GM19468 (cell line): ENCODE measurements at regions not wholly inside any gene's neighbourhood (a gene's known extent, or its start where the extent isn't known, plus 50 kb on each side); places are given as distances from the start of the nearest gene placed in this dataset.
"Not testable (repeated sequence)": the region's sequence is repeated elsewhere in the genome, so short reads cannot be mapped to it uniquely, and the experiment has no call there.

ENCODE experiments used
- ATAC-seq: cut with Tn5 transposase; IDR thresholded peaks from one replicate; pipeline ENCODE4 v1.9.1; 2021; ENCODE audit warnings: mild to moderate bottlenecking, moderate library complexity, moderate number of reproducible peaks; ENCODE audit not compliant: unreplicated experiment; ENCODE audit errors: extremely low read depth

GRCh38 chr13:110012102-110012739 is 225.8 kb upstream of the IRS2 start:
- ATAC-seq, result no peak

DNA sequence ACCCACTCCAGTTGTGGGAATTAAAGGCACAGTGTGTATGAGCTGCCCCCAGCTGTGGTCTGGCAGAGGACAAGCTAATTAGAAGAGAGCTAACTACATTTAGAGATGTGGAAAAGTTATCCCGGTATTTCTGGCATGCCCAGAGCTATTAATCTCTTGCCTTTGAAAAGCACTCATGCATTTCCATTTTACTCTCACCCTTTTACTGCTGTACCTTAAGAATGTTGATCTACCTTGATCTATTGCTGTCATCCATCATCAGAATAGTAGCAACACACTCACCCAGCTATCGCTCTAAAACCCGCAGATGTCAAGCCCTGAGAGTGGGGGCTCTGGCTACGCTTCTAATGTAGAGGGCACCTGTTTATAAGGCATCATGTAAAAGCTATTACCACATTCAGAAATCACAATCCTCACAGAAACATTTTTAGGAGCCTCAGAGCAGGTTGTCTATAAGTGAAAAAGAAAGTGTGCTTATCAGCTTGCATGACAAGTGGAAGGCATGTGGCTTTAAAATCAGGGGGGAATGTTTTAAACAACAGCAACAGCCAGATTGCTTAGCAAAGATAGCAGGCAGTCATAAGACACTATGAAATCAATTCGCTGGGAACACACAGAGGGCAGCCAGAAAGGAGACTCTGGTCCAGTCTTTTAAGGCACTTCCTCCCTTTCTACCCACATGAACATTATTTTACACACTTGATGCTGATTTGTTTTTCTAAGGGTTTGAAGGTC is 224.2 kb upstream of the IRS2 start:
- no peak for ATAC-seq

DNA sequence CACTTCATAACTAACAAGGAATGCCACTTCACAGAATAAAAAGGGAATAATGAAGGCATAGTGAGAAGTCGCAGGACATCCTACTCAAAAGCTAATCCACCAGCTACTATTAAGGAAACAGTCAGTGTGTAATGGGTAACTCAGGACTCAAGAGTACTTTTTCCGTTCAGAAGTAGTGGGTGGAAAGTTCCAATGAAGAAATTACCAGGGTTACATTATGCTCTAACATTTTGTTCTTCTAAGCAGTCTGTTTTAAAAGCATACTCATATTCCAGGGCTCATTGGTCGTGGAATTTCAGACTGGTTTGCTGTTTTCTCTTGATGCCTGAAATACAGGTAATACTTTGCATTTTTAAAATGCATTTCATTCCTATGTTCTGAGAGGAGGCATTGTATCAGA is 222.4 kb upstream of the IRS2 start:
- no peak for ATAC-seq

DNA sequence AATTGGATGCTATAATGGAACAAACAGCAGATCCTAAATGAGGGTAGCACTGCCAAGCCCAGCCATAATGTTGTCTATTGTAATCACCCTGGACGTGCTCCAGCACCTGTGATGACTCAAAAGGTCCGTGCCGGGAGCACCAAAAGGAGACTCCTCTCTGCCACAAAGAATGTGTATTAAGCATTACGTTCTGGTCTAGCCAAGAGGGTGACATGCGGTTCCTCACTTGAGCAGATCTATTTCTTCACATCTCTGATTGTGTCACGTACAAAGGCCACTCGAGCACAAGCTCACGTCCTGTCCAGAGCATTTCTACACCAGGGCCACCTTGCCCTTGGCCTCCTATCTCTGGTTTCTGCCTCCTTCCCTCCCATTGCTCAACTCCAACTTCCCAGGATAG is 219.9 kb upstream of the IRS2 start:
- no peak for ATAC-seq

- no peak for ATAC-seq
These were observed 219.2 kb upstream of the IRS2 start for GRCh38 chr13:110005563-110005962.

DNA sequence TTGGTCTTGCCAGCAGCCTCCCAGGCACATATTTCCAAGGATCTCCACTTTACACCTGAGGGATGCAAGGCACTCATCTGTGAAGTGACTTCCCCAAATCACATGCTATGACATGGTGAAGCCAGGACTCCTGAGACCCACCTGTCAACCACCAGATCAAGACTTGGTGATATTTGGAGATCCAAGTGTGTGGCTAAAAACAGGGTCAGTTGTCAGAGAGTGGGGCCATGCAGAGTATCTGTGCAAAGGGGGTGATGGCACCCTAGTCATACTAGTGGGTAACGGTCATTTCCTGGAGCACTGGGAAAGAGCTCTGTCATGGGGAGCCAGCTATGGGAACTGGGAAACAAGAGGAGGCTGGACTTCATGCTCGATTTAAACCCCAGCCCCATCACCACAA is 218.4 kb upstream of the IRS2 start:
- ATAC-seq, result no peak

DNA sequence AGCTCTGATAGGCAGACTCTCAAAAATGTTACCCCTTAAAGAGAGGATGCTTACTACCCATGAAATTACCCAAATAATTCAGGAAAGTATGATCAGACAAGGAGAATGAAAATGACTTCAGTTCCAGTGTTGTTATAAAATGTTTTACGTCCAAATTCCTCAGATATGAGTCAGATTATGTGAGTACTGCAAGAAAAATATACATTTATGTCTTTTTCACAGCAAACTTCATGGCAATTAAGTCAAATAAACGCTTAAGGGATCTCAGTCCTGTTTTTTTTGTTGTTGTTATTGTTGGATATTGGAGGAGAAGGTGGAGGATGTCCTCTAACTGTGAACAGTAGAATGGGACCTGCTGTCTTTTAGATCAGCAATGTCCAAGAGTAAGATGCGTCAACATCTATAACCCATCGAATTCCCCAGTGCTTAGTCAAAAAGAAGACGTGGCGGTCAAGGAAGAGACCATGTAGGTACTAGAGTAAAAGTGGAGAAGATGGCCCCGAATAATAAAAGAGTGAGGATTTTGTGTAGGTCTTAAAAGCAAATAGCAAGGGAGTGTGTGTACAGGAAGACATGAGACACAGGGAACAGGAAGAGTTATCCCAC is 215.4 kb upstream of the IRS2 start:
- no peak for ATAC-seq

GRCh38 chr13:110000534-110001345 is 214.4 kb upstream of the IRS2 start:
- ATAC-seq, result no peak

DNA sequence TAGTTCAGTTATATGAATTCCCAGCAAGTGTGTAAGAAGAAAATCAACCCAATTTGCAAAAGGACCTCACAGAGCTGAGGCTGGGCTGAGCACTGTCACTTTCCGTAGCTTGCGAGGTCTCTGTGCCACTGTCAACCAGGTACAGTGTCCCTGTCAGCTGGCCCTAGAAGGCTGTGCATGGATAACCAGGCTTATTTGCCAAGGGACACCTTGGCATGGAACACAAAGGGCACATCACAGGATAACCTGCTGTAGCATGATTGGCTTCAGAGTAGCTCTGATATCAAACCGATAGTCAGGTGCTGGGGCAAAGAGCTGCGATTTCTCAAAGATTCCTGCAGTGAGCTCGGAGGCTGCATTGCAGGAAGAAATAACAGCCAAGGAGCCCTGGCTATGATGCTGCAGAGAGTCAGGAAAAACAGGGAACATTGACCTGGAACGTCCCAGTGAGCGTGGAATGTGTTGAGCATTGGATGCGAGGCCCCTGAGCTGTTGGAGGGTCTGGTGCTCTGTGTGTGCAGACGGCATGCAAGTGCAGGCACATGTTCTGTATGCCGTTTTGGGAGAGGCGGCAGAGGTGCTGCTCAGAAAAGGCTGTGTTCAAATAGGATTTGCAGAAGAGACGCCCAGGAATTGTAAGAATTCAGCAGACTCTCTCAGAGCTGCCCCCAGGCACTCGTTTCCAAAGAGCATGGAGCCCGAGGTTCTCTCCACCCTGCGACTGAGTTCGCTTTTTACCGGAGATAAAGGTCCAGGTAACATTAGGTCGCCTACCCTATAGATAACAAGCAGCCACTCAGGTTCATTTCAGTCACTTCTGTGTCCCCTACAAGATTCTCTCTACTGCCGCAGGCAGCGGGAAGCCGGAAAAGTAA is 213.5 kb upstream of the IRS2 start:
- no peak for ATAC-seq

GRCh38 chr13:109998684-109999533 is 212.5 kb upstream of the IRS2 start:
- no peak for ATAC-seq

DNA sequence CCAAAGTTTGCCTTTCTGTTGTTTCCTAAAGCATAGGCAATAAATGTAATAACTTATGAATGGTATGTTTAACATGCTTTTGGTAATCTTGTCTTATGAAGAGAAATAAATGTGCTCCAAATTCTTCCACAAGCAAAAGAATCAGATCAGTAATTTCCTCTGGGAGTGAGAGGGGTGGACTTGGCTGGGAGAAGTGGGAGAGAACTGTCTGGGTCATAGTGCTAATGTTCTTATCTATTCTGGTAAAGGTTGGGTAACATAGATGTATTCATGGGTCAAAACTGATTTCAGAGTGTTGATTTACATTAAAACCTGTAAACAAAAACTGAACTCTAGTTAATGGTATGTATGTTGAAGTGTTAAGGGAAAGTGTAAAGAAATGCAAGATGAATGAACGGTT is 211.7 kb upstream of the IRS2 start:
- no peak for ATAC-seq

DNA sequence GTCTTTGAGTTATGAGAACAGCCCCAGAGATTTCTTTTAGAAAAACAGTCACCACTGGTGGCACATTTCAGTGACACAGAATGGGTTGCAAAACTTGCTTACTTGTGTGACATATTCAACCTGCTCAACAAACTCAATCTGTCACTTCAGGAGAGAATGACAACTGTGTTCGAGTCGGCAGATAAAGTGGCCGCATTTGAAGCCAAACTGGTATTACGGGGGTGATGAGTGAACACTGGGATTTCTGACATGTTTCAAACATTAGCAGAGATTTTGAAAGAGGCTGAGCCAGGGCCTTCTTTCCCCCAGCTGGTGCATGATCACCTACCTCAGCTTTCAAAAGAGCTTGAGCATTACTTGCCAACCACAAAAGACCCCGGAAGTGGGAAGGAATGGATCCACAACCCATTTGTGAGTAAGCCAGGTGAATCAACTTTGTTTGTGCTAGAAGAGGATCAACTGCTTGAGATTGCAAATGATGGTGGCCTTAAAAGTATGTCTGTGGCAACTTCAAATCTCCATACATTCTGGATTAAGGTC is 210.7 kb upstream of the IRS2 start:
- not testable (repeated sequence) for ATAC-seq

GRCh38 chr13:109996404-109996960 is 210.1 kb upstream of the IRS2 start:
- ATAC-seq, result no peak

GRCh38 chr13:109995578-109995977 is 209.2 kb upstream of the IRS2 start:
- ATAC-seq, result no peak

DNA sequence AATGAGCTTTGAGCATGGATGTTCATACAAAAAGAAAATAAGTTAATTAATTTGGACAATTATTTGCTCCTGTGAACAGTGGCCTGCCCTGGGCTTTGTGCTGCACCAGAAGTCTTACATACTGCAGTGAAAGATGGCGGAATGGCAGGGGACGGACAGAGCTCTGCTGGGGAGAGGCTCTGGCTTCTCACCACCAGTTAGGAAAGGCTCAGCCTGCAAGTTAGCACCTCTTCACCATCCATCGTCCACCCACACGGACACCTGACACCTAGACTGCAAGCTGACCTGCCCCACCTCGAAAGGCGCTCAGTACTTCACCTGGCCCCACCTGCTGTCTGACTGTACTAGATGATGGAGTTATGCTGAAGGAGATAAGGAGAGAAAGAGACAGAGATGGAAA is 203.9 kb upstream of the IRS2 start:
- ATAC-seq, result no peak

- no peak for ATAC-seq
These were observed 203.3 kb upstream of the IRS2 start for GRCh38 chr13:109989686-109990085.

- no peak for ATAC-seq
These were observed 202.8 kb upstream of the IRS2 start for GRCh38 chr13:109989155-109989554.

DNA sequence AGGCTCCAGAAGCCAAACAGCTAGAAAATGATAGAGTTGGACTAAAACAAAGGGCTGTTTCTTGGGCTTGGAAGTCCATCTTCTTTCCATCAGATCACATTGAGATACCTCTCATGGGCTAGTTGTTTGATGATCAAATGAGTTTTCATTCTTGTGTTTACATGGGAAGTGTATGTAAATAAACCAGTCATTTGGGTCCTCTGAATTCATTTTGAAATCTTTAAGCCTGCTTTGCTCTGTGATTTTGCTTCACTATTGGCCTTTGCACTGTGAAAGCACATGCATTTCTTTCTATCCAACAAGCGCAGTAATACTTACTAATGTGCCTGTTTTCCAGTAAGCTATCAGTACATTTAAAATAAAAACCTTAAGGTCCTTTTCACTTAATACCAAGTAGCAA is 200.5 kb upstream of the IRS2 start:
- ATAC-seq, result no peak
